ENCODE measurements at regions not wholly inside any gene's neighbourhood (a gene's known extent, or its start where the extent isn't known, plus 50 kb on each side); places are given as distances from the start of the nearest gene placed in this dataset.

- TF ChIP-seq POLR2A (IDR thresholded peaks at IDR 0.05): no peak
- no peak for TF ChIP-seq CTCF (IDR thresholded peaks at IDR 0.05)
- H3K9me3 ChIP-seq: no peaks in the 10 kb centered on the region
- DNase-seq: no peak
- no peaks in the 10 kb centered on the region for H3K36me3 ChIP-seq
- no peak overlapping the region for H3K4me3 ChIP-seq
- H3K4me1 ChIP-seq: no peaks in the 10 kb centered on the region
- no peak overlapping the region for H3K27ac ChIP-seq
- no peaks in the 10 kb centered on the region for H3K27me3 ChIP-seq
Observed at GRCh38 chr10:124328477-124329220, 90.1 kb downstream of the OAT start.

DNA sequence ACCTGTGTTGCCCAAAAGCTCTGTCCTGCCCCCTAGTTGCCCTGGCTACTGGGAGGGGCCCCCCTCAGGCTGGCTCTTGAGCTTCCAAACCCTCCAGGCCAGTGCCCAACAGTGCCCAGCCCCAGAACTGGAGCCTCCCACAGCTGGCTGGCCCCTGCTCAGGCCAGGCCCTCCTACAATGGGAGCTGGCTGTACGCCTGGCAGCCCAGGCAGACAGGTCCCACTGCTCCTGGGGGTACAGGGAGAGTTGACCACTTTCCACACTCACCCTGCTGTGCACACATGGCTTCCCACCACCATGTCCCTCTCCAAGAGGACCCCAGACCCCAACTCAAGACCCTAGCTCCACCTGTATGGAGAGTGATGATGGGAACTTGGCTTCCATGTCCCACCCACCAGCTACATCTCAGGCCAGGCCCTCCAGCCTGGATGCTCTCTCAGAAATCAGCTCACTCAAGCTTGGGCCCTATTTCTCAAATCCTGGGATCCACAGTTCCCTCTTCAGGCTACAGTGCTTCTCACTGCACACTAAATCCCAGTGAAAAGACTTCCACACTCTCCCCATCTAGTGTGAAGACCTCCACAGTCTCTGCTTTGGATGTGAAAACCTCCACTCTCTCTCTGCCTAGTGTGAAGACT is 92.6 kb downstream of the OAT start:
- Histone ChIP-seq H3K9me3 (no peaks in the 10 kb centered on the region), H3K27ac (no peak overlapping the region), H3K4me1 (no peaks in the 10 kb centered on the region), H3K27me3 (no peaks in the 10 kb centered on the region), H3K4me3 (no peak overlapping the region), H3K36me3 (no peaks in the 10 kb centered on the region)
- no peak for TF ChIP-seq CTCF (IDR thresholded peaks at IDR 0.05)
- no peak for TF ChIP-seq POLR2A (IDR thresholded peaks at IDR 0.05)
- no peak for DNase-seq

- no peaks in the 10 kb centered on the region for H3K9me3 ChIP-seq
- TF ChIP-seq POLR2A (IDR thresholded peaks at IDR 0.05) (no peak), CTCF (IDR thresholded peaks at IDR 0.05) (no peak)
- DNase-seq: no peak
- H3K4me1 ChIP-seq: no peaks in the 10 kb centered on the region
- no peak overlapping the region for H3K27ac ChIP-seq
- H3K4me3 ChIP-seq: no peak overlapping the region
- no peaks in the 10 kb centered on the region for H3K36me3 ChIP-seq
- no peaks in the 10 kb centered on the region for H3K27me3 ChIP-seq
Observed at GRCh38 chr10:124325633-124325914, 93.1 kb downstream of the OAT start.

DNA sequence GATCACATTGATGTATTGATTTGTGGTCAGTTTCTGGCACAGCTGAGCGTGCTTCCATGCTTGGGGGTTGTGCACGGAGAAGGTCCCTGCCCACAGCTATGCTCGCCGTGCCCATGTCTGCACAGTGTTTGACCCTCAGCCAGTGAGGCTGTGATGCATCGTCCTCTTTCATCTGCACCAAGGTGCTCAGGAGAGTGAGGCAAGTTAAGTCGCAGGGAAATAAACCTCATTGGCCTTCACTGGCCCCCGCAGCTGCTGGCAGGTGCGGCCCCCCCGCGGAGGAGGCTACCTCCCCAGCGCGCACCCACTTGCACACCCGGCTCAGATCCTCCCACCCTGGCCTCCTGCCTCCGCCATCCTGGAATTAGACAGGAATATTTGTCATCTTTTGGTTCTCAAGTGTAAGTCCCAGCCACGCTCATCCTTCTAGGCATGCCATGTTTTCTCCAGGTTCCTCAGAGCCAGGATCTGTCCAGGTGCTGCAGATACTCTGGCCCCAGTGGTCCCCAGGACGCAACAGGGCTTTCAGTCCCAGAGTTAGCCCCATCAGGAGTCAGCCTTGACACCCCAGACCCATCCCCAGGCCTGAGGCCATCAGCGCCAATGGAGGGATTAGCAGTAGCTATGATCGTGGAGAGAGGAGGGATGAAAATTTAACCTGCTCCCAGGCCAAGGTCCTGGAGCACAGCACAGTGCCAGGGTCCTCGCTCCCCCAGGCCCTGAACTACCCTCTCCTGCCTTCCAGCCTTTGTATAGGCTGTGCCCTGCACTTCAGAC is 93.7 kb downstream of the OAT start:
- Histone ChIP-seq H3K27ac (no peak overlapping the region), H3K4me1 (no peaks in the 10 kb centered on the region), H3K9me3 (no peaks in the 10 kb centered on the region), H3K36me3 (no peaks in the 10 kb centered on the region), H3K27me3 (no peaks in the 10 kb centered on the region), H3K4me3 (no peak overlapping the region)
- TF ChIP-seq CTCF (IDR thresholded peaks at IDR 0.05) (no peak), POLR2A (IDR thresholded peaks at IDR 0.05) (no peak)
- DNase-seq: no peak

DNA sequence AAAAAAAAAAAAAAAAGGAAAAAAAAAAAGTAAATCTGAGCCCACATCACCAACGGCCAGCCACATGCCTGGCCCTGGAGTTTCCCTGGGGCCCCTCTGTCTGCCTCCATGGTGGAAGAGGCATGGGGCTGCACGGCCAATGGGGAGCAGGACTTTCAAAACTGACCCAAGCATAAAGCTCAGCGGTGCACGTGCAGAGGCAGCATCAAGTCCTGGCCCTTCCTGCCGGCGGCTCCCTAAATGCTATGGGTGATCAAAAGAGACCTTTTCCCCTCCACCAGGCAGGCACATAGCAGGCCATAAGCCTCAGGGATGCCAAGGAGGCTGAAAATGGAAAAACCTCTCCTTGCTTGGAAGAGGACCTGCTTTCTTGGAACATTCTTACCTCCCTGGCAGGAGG is 94.3 kb downstream of the OAT start:
- peak in 1 of 3 donors; percentile 41 for DNase-seq
- Histone ChIP-seq H3K4me3 (no peak overlapping the region), H3K27me3 (no peaks in the 10 kb centered on the region), H3K36me3 (no peaks in the 10 kb centered on the region), H3K4me1 (no peaks in the 10 kb centered on the region), H3K27ac (no peak overlapping the region), H3K9me3 (no peaks in the 10 kb centered on the region)
- TF ChIP-seq CTCF (IDR thresholded peaks at IDR 0.05): no peak
- TF ChIP-seq POLR2A (IDR thresholded peaks at IDR 0.05): no peak

Measured in Peyer's patch (tissue), 4 donors.